Breast epithelium (tissue), 3 donors: ENCODE measurements at regions not wholly inside any gene's neighbourhood (a gene's known extent, or its start where the extent isn't known, plus 50 kb on each side); places are given as distances from the start of the nearest gene placed in this dataset.

ENCODE experiments used
- POLR2A ChIP-seq: fragments of 450-650 bp; IDR thresholded peaks from one replicate; pipeline ENCODE4 v1.6.1; 2016; ENCODE audit warnings: antibody characterized with exemption, mild to moderate bottlenecking, moderate library complexity
- POLR2AphosphoS5 ChIP-seq, 3 donors: sonication (generic); formaldehyde crosslinking; IDR thresholded peaks; one replicate each; pipeline ENCODE4 v1.6.1; 2017; ENCODE audit warnings: antibody characterized with exemption in 3 of 3
- TF ChIP-seq, protein P1 (sequence below), 3 donors: fragments of 450-650 bp; IDR thresholded peaks; one replicate each; pipeline ENCODE4 v1.5.1; 2016 to 2017; ENCODE audit warnings: antibody characterized with exemption in 3 of 3, mild to moderate bottlenecking in 3 of 3, moderate library complexity in 3 of 3

GRCh38 chr3:25128735-25129134, 299.3 kb upstream of the RARB start:
- TF ChIP-seq POLR2A (no peak), POLR2AphosphoS5 (IDR thresholded peaks at IDR 0.05) (no peak)
- TF ChIP-seq, protein P1, sequence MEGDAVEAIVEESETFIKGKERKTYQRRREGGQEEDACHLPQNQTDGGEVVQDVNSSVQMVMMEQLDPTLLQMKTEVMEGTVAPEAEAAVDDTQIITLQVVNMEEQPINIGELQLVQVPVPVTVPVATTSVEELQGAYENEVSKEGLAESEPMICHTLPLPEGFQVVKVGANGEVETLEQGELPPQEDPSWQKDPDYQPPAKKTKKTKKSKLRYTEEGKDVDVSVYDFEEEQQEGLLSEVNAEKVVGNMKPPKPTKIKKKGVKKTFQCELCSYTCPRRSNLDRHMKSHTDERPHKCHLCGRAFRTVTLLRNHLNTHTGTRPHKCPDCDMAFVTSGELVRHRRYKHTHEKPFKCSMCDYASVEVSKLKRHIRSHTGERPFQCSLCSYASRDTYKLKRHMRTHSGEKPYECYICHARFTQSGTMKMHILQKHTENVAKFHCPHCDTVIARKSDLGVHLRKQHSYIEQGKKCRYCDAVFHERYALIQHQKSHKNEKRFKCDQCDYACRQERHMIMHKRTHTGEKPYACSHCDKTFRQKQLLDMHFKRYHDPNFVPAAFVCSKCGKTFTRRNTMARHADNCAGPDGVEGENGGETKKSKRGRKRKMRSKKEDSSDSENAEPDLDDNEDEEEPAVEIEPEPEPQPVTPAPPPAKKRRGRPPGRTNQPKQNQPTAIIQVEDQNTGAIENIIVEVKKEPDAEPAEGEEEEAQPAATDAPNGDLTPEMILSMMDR (IDR thresholded peaks at IDR 0.05) = no peak
